Aorta (tissue), 5 donors: ENCODE measurements at regions not wholly inside any gene's neighbourhood (a gene's known extent, or its start where the extent isn't known, plus 50 kb on each side); places are given as distances from the start of the nearest gene placed in this dataset.

Experiments
- ATAC-seq: fragments of 200-7000 bp; cut with Tn5 transposase; one replicate; pipeline ENCODE4 v1.9.1; 2022; ENCODE audit warnings: moderate library complexity; ENCODE audit not compliant: low FRiP score
- DNase-seq, 2 donors: peaks; one replicate each; pipeline ENCODE4 v3.0.0-alpha.2; 2020
- H3K27ac ChIP-seq, 2 donors: one replicate each; pipeline ENCODE4 v1.5.1; 2013; ENCODE audit warnings: low read length in 2 of 2, mild to moderate bottlenecking in 2 of 2, moderate library complexity in 2 of 2, control low read depth in 1 of 2, inconsistent platforms in 1 of 2, low read depth in 1 of 2
- H3K27me3 ChIP-seq, 2 donors: one replicate each; pipeline ENCODE4 v1.6.1; 2013; ENCODE audit warnings: control low read depth in 1 of 2, low read length in 1 of 2, mild to moderate bottlenecking in 1 of 2, moderate library complexity in 1 of 2; ENCODE audit not compliant: insufficient read depth in 2 of 2, control insufficient read depth in 1 of 2
- H3K36me3 ChIP-seq, 2 donors: one replicate each; pipeline ENCODE4 v1.6.1; 2013; ENCODE audit warnings: control low read depth in 1 of 2, low read length in 1 of 2, mild to moderate bottlenecking in 1 of 2; ENCODE audit not compliant: insufficient read depth in 2 of 2, control insufficient read depth in 1 of 2
- H3K4me1 ChIP-seq, 2 donors: one replicate each; pipeline ENCODE4 v1.6.1; 2013; ENCODE audit warnings: low read length in 2 of 2, control low read depth in 1 of 2, mild to moderate bottlenecking in 1 of 2, moderate library complexity in 1 of 2; ENCODE audit not compliant: insufficient read depth in 2 of 2, control insufficient read depth in 1 of 2
- H3K4me3 ChIP-seq, 2 donors: one replicate each; pipeline ENCODE4 v1.5.1; 2013; ENCODE audit warnings: low read length in 2 of 2, control low read depth in 1 of 2, mild to moderate bottlenecking in 1 of 2
- H3K9me3 ChIP-seq: one replicate; pipeline ENCODE4 v1.6.1; 2013; ENCODE audit warnings: mild to moderate bottlenecking, low read length; ENCODE audit not compliant: control insufficient read depth
- WGBS, 2 donors: extraction: QIAGEN DNeasy Blood & Tissue Kit; methylation state at CpG; one replicate each; pipeline ENCODE4 v1.1.7; 2013; 5-methylcytosine and 5-hydroxymethylcytosine counted together
- intact Hi-C, 2 donors: fragments of 100-400 bp; cut with DNase I; formaldehyde crosslinking; loops; one replicate each; pipeline versions ENCODE4 v1.14.2 to v1.15.0; 2022
- donor health status: healthy with polysubstance abuse.
- donor health status: Bipolar disorder and iron deficiency.
- donor health status: DM: no; HTN: no; CAD: no.
- donor health status: DM: no; HTN: no; CAD: no.
- donor health status: DM: yes; HTN: yes; CAD: no.

GRCh38 chr10:8206882-8207281 lies 152.4 kb downstream of the GATA3 start:
- H3K4me3 ChIP-seq, result no peak overlapping the region
- DNase-seq, result no peak
- no peaks in the 10 kb centered on the region for H3K36me3 ChIP-seq
- H3K9me3 ChIP-seq, result peaks cover 1% of the 10 kb centered on the region
- intact Hi-C loops, result no loop called here
- H3K27ac ChIP-seq, result no peak overlapping the region
- ATAC-seq, result no peak
- peaks cover 0 to 2% of the 10 kb centered on the region in 2 donors for H3K27me3 ChIP-seq
- H3K4me1 ChIP-seq, result no peaks in the 10 kb centered on the region

- intact Hi-C loops, result no loop called here
- H3K9me3 ChIP-seq, result peaks cover 1% of the 10 kb centered on the region
- H3K4me1 ChIP-seq, result no peaks in the 10 kb centered on the region
- no peak overlapping the region for H3K4me3 ChIP-seq
- DNase-seq (no peak), ATAC-seq (no peak)
- peaks cover 0 to 2% of the 10 kb centered on the region in 2 donors for H3K27me3 ChIP-seq
- H3K36me3 ChIP-seq, result no peaks in the 10 kb centered on the region
- H3K27ac ChIP-seq, result no peak overlapping the region
- 67 to 73% methylated on average over 4 of the region's 4 CpGs for WGBS, 2 donors
Observed at GRCh38 chr10:8211631-8212030, 157.1 kb downstream of the GATA3 start.

DNA sequence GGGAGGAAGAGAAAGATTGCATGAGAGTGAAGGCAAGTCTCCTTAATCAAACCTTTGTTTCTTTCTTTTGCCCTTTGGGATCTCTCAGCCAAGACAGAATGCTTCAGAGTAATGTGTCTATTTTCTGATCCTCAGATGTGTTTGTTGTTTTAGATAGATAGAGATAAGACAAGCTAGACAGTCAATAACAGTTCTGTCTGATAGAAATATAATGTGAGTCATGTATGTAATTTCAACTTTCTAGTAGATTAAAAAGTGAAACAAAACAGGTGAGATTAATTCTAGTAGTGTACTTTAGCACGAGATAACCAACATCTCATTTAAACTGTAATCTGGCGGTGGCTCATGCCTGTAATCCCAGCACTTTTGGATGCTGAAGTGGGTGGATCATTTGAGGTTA lies 159.2 kb downstream of the GATA3 start:
- DNase-seq (no peak), ATAC-seq (no peak)
- intact Hi-C loops, result no loop called here
- no peaks in the 10 kb centered on the region for H3K36me3 ChIP-seq
- no peaks in the 10 kb centered on the region for H3K9me3 ChIP-seq
- H3K27ac ChIP-seq, result no peak overlapping the region
- 85 to 90% methylated on average over 2 of the region's 2 CpGs for WGBS, 2 donors
- H3K4me3 ChIP-seq, result no peak overlapping the region
- no peaks in the 10 kb centered on the region for H3K27me3 ChIP-seq
- H3K4me1 ChIP-seq, result no peaks in the 10 kb centered on the region

GRCh38 chr10:8214587-8214986 lies 160.1 kb downstream of the GATA3 start:
- H3K36me3 ChIP-seq, result no peaks in the 10 kb centered on the region
- intact Hi-C loops, result no loop called here
- H3K27me3 ChIP-seq, result no peaks in the 10 kb centered on the region
- no peak overlapping the region for H3K4me3 ChIP-seq
- H3K27ac ChIP-seq, result no peak overlapping the region
- peaks cover 1% of the 10 kb centered on the region for H3K9me3 ChIP-seq
- 92 to 93% methylated on average over 4 of the region's 4 CpGs for WGBS, 2 donors
- DNase-seq (no peak), ATAC-seq (no peak)
- H3K4me1 ChIP-seq, result no peaks in the 10 kb centered on the region

- H3K36me3 ChIP-seq, result no peaks in the 10 kb centered on the region
- intact Hi-C loops, result no loop called here
- DNase-seq (no peak), ATAC-seq (no peak)
- no peak overlapping the region for H3K4me3 ChIP-seq
- H3K27me3 ChIP-seq, result no peaks in the 10 kb centered on the region
- H3K9me3 ChIP-seq, result peaks cover 1% of the 10 kb centered on the region
- no peaks in the 10 kb centered on the region for H3K4me1 ChIP-seq
- H3K27ac ChIP-seq, result no peak overlapping the region
Observed at GRCh38 chr10:8216893-8217292, 162.4 kb downstream of the GATA3 start.

DNA sequence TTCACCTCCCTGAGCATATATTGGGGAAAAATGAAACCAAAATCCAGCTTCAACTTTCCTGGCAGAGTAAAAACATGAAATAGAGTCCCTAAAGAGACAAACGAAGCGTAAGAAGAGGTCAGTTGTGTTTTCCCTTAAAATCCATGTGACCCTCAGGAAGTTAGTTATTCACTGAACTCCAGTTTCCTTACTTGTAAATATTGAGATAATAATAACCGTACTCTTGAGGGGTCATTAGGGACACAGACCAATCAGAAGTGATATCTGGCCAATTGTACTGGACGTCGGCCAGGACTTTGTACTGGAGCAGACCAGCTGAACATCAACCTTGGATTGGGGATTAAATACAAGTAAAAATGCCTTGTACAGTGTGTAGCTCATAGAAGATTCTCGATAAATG lies 167.0 kb downstream of the GATA3 start:
- H3K36me3 ChIP-seq, result no peaks in the 10 kb centered on the region
- no peaks in the 10 kb centered on the region for H3K4me1 ChIP-seq
- intact Hi-C loops, result no loop called here
- H3K27me3 ChIP-seq, result no peaks in the 10 kb centered on the region
- no peak for ATAC-seq
- no peak overlapping the region for H3K4me3 ChIP-seq
- no peak overlapping the region for H3K27ac ChIP-seq
- no peak for DNase-seq
- H3K9me3 ChIP-seq, result peaks cover 3% of the 10 kb centered on the region
- 43 to 46% methylated on average over 6 of the region's 6 CpGs for WGBS, 2 donors

GRCh38 chr10:8224591-8224990 lies 170.1 kb downstream of the GATA3 start:
- Histone ChIP-seq H3K9me3 (peaks cover 2% of the 10 kb centered on the region), H3K4me1 (no peaks in the 10 kb centered on the region), H3K36me3 (no peaks in the 10 kb centered on the region), H3K27ac (no peak overlapping the region), H3K27me3 (no peaks in the 10 kb centered on the region), H3K4me3 (no peak overlapping the region)
- ATAC-seq (no peak), DNase-seq (no peak)
- intact Hi-C loops, result no loop called here
- 72 to 79% methylated on average over 5 of the region's 5 CpGs for WGBS, 2 donors

- no peak overlapping the region for H3K4me3 ChIP-seq
- no peaks in the 10 kb centered on the region for H3K4me1 ChIP-seq
- H3K9me3 ChIP-seq, result peaks cover 2% of the 10 kb centered on the region
- no peaks in the 10 kb centered on the region for H3K27me3 ChIP-seq
- no peak overlapping the region for H3K27ac ChIP-seq
- 63 to 67% methylated on average over 3 of the region's 3 CpGs for WGBS, 2 donors
- no peak for ATAC-seq
- intact Hi-C loops, result no loop called here
- no peaks in the 10 kb centered on the region for H3K36me3 ChIP-seq
- no peak for DNase-seq
Observed at GRCh38 chr10:8225187-8225586, 170.7 kb downstream of the GATA3 start.

GRCh38 chr10:8227246-8227645 lies 172.8 kb downstream of the GATA3 start:
- Histone ChIP-seq H3K36me3 (no peaks in the 10 kb centered on the region), H3K4me3 (no peak overlapping the region), H3K9me3 (peaks cover 2% of the 10 kb centered on the region), H3K4me1 (no peaks in the 10 kb centered on the region), H3K27ac (no peak overlapping the region), H3K27me3 (peaks cover 0 to 2% of the 10 kb centered on the region in 2 donors)
- ATAC-seq, result no peak
- WGBS, 2 donors, result 85 to 87% methylated on average over 6 of the region's 6 CpGs
- DNase-seq, result no peak
- intact Hi-C loops, result no loop called here
